GM12865 (cell line): ENCODE measurements at regions not wholly inside any gene's neighbourhood (a gene's known extent, or its start where the extent isn't known, plus 50 kb on each side); places are given as distances from the start of the nearest gene placed in this dataset.

Source experiments
- DNase-seq: peaks from one replicate; pipeline ENCODE4 v3.0.0; 2010; ENCODE audit warnings: low read depth
- H3K4me3 ChIP-seq: 2 replicates; pipeline ENCODE4 v1.5.1; 2011; ENCODE audit warnings: mild to moderate bottlenecking, low read depth, low read length, control low read depth
- TF ChIP-seq, protein P1 (sequence below): IDR thresholded peaks from 2 replicates; pipeline ENCODE4 v1.5.1; 2011; ENCODE audit warnings: low read length, control low read depth, low read depth, inconsistent platforms; ENCODE audit not compliant: insufficient read depth; ENCODE audit errors: missing control alignments

- TF ChIP-seq, protein P1, sequence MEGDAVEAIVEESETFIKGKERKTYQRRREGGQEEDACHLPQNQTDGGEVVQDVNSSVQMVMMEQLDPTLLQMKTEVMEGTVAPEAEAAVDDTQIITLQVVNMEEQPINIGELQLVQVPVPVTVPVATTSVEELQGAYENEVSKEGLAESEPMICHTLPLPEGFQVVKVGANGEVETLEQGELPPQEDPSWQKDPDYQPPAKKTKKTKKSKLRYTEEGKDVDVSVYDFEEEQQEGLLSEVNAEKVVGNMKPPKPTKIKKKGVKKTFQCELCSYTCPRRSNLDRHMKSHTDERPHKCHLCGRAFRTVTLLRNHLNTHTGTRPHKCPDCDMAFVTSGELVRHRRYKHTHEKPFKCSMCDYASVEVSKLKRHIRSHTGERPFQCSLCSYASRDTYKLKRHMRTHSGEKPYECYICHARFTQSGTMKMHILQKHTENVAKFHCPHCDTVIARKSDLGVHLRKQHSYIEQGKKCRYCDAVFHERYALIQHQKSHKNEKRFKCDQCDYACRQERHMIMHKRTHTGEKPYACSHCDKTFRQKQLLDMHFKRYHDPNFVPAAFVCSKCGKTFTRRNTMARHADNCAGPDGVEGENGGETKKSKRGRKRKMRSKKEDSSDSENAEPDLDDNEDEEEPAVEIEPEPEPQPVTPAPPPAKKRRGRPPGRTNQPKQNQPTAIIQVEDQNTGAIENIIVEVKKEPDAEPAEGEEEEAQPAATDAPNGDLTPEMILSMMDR = no peak
- DNase-seq = no peak
- no peak overlapping the region for H3K4me3 ChIP-seq
Measured at GRCh38 chr10:80739963-80740715, 202.4 kb downstream of the SH2D4B start.

DNA sequence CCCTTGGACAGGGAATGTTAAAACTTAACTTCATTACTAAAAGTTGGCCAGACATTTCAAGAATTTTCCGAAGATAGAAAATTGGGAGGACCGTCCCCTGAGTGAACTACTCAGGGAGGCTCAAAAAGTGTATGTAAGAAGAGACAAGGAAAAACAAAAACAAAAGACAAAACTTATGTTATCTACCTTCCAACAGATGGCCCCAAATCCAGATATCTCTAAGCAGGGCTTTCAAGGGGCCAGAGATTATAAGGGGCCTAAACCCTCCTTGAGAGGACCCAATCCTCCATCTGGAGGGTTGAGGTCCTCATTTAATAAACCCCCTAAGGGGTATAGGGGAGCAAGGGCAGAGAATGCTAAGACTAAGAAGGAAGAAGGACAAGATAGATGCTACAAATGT lies 203.6 kb downstream of the SH2D4B start:
- TF ChIP-seq, protein P1 = no peak
- no peak for DNase-seq
- no peak overlapping the region for H3K4me3 ChIP-seq

GRCh38 chr10:80750268-80750667 lies 212.6 kb downstream of the SH2D4B start:
- H3K4me3 ChIP-seq = no peak overlapping the region
- no peak for DNase-seq
- TF ChIP-seq, protein P1 = no peak

DNA sequence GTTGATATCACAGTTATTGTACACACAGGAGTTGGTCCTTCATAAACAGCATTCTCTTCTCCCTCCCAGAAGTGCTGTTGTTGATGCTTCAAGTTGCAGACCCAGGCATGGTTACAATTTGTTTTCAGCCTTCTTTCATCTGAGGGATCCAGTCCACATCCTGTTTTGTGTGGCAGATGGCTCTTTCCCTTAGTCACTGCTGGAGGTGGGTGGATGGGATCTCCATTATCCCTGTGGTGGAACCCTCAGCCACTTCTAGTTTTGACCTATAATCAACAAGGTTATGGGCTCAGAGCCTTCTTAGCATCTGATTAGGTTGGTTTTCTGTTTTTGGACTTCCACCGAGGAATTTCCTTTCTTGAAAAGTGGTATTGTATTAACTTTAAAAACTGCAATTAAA lies 214.2 kb downstream of the SH2D4B start:
- TF ChIP-seq, protein P1 = no peak
- no peak for DNase-seq
- H3K4me3 ChIP-seq = no peak overlapping the region

- DNase-seq = no peak
- TF ChIP-seq, protein P1 = no peak
- no peak overlapping the region for H3K4me3 ChIP-seq
Measured at GRCh38 chr10:80753612-80754011, 215.9 kb downstream of the SH2D4B start.

DNA sequence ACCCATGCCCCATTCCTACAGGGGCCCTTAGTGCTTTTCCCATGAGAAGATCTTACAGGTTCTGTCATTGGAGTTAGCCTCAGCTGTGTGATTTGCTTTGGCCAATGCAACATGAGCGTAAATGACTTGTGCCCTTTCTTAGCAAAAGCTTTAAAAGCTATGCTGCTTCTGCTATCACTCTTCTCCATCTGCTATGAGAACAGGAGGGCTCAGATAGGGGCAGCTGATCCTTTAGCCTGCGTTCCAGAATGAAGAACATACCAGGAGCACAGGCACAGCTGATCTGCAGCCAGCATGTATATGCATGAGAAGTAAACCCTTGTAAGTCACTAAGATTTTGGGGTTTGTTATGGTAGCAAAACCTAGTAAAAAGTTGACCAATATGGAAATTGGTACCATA lies 218.2 kb downstream of the SH2D4B start:
- TF ChIP-seq, protein P1 = no peak
- H3K4me3 ChIP-seq = no peak overlapping the region
- DNase-seq = no peak

DNA sequence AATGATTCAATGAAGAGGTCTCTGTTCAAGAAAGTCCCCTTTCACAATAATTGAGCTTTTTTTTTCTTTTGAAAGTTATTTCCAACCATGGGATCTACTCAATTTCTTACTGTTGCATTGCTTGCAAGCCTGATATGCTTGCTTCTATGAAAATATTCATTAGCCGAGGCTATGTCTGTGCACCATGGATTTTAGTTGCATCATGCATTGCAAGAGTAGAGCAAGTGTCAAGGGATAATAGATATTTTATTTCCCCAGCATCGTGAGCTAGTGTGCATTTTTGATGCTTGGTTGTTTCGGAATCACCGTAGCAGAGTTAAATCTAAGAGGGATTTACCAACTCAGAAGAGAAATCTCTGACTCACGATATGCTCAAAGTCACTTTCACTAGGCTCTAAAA lies 222.0 kb downstream of the SH2D4B start:
- DNase-seq = peak; percentile 42
- no peak overlapping the region for H3K4me3 ChIP-seq
- TF ChIP-seq, protein P1 = no peak
